HEK293T (cell line): ENCODE measurements at regions not wholly inside any gene's neighbourhood (a gene's known extent, or its start where the extent isn't known, plus 50 kb on each side); places are given as distances from the start of the nearest gene placed in this dataset.

Experiments
- ARNT ChIP-seq: fragments of 450-650 bp; IDR thresholded peaks from 2 replicates; pipeline ENCODE4 v1.6.1; 2017; ENCODE audit warnings: mild to moderate bottlenecking
- BHLHE40 ChIP-seq: fragments of 450-650 bp; IDR thresholded peaks from 2 replicates; pipeline ENCODE4 v1.6.1; 2016; ENCODE audit warnings: mild to moderate bottlenecking, moderate library complexity, borderline replicate concordance
- CTBP1 ChIP-seq: fragments of 450-650 bp; IDR thresholded peaks from 2 replicates; pipeline ENCODE4 v1.6.1; 2016; ENCODE audit warnings: borderline replicate concordance
- FOXA1 ChIP-seq: fragments of 450-650 bp; IDR thresholded peaks from 2 replicates; pipeline ENCODE4 v1.6.1; 2016; ENCODE audit warnings: mild to moderate bottlenecking
- FOXM1 ChIP-seq: fragments of 450-650 bp; IDR thresholded peaks from 2 replicates; pipeline ENCODE4 v1.6.1; 2017; ENCODE audit warnings: mild to moderate bottlenecking, borderline replicate concordance
- HDGF ChIP-seq: fragments of 450-650 bp; IDR thresholded peaks from 2 replicates; pipeline ENCODE4 v1.6.1; 2017; ENCODE audit warnings: antibody characterized with exemption, borderline replicate concordance
- L3MBTL2 ChIP-seq: fragments of 450-650 bp; conservative IDR thresholded peaks from 2 replicates; pipeline ENCODE4 v1.6.1; 2016; ENCODE audit warnings: mild to moderate bottlenecking
- NFRKB ChIP-seq: fragments of 450-650 bp; IDR thresholded peaks from 2 replicates; pipeline ENCODE4 v1.6.1; 2016; ENCODE audit warnings: mild to moderate bottlenecking, moderate library complexity
- PKNOX1 ChIP-seq: fragments of 450-650 bp; IDR thresholded peaks from 2 replicates; pipeline ENCODE4 v1.6.1; 2016
- SP1 ChIP-seq: fragments of 450-650 bp; IDR thresholded peaks from 2 replicates; pipeline ENCODE4 v1.6.1; 2017
- SUZ12 ChIP-seq: fragments of 450-650 bp; IDR thresholded peaks from 2 replicates; pipeline ENCODE4 v1.6.1; 2016; ENCODE audit warnings: mild to moderate bottlenecking
- TARDBP ChIP-seq: fragments of 450-650 bp; IDR thresholded peaks from 2 replicates; pipeline ENCODE4 v1.6.1; 2016
- ZNF384 ChIP-seq: fragments of 450-650 bp; IDR thresholded peaks from 2 replicates; pipeline ENCODE4 v1.6.1; 2016

GRCh38 chr12:65670775-65671174 lies 153.5 kb upstream of the HMGA2 start:
- no peak for TF ChIP-seq BHLHE40
- TF ChIP-seq L3MBTL2 = no peak
- TF ChIP-seq HDGF = no peak
- TF ChIP-seq FOXA1 = no peak
- no peak for TF ChIP-seq ARNT
- TF ChIP-seq SUZ12 = no peak
- no peak for TF ChIP-seq NFRKB
- no peak for TF ChIP-seq SP1
- TF ChIP-seq PKNOX1 = no peak
- no peak for TF ChIP-seq TARDBP
- TF ChIP-seq ZNF384 = no peak
- no peak for TF ChIP-seq CTBP1
- TF ChIP-seq FOXM1 = no peak
